Activated gamma-delta T cell treated with Interleukin-2 at 50 U/mL for 16 hours (primary cell): ENCODE measurements at regions not wholly inside any gene's neighbourhood (a gene's known extent, or its start where the extent isn't known, plus 50 kb on each side); places are given as distances from the start of the nearest gene placed in this dataset.

ENCODE experiments used
- DNase-seq: peaks from one replicate; pipeline ENCODE4 v3.0.0-alpha.2; 2020

- DNase-seq, result no peak
Observed at GRCh38 chr15:53397041-53397616, 362.3 kb downstream of the WDR72 start.

DNA sequence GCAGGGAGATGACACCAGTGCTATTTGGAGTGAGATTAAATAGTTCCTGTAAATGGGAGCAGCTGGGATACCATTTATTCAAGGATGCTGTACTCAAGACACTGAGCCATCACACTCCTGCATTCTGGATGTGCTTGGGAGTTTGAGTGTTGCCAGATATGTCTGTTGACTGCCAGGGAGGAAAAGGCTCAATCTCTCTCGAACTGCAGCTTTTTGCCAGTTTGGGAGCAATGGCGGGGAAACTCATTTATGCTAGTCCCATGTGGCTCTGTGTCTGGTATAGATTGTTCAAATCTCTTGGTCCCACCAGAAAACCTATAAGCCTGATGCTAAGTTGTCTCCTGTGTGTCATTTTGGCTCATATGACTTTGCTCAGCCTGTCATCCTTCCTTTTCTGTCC lies 363.6 kb downstream of the WDR72 start:
- no peak for DNase-seq

DNA sequence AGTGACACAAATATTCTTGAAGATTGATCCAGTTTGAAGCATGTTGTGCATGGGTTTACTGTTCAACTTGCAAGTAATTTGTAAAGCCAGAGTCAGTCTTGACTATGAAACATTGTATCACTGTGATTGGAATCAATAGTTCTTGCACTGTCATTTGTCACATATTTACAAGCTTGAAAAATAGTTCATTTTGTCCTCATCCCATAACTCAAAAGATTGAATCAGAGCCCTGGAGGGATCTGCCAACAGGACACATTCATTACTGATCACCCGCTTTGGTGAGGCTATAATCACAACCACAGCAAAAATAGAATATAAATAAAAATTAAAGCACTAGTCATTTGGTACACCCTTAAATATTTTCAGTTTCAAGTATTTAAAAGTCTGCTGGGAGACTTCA lies 368.9 kb downstream of the WDR72 start:
- no peak for DNase-seq

DNA sequence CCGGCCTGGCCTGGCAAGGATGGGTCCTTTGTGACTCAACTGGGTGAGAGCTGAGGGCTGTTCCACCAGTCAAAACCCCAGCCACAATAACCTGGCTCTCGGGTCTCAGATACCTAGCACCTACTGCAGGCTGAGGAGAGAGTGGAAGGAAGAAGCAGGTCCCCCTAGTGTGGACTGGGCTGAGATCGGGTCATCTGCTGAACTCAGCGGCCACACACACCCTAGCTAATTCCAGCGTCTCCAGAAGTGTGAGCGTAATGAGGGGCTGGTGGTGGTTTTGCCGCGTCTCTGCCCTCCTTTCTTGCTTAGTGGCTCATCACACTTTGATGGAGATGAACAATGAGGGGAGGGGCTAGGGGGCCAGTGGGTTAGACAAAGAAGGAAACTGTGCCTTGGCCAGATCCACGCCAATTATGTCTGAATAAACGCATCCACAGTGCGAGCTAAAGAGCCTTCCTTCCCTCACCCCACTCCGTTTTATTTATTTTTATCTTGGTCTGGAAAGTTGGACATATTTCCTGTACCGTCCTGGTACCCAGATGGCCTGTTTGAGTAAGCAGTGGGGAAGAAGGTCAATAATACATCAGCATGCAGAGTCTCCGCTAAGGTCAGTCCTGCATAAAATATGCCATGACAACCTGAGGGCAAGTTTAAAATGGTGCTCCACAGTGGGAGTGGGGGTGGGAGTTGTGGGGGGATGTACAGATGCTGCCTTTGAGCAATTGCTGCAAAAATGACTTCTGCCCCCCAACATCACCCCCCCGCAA lies 370.0 kb downstream of the WDR72 start:
- no peak for DNase-seq

DNA sequence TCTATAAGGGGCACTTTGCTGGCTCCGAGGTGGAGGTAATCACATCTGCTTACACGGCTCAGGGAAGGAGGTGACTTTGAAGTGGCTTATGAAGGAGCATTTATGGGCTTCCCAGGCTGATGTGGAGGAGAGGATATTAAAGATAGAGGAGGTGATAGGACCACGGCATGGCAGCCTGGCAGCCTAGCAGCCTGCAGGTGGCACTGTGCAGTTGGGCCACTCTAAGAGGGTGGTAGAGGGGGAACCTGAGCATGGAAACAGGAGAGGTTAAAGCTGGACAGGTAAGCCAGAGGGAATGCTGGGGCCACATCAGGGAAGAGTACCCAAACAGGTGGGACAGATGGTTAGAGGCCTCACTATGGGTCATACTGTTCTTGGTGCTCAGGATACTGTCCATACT lies 375.0 kb downstream of the WDR72 start:
- DNase-seq, result no peak

DNA sequence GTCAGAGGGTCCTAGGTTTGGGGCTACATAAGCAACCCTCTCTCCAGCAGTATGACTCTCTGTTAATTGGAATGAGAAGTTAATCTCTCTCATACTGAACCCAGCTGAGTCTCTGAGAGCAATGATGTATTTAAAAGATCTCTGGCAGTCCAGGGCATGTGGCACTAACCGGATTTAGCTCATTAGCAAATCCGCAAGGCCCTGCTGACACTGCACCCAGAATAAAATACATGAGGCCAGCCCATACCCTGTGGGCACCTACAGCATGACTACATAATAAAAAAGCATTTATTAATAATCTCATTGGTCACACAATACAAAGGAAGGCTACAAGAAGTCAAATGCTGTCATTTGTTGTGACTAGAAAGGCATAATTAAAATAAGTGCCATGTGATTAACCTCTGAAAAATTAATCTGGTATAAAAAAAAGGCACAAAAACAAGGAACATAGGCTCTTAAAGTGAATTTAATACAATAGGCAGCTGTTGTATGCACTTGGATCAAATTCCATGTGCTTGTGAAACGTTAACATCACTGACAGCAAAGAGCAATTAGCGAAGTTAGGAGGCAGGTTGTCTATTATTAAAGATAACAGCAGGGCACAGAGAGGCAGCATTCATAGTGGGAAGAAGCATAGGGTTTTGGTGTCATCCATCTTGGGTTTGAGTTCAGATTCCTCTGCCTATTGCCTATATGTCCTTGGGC lies 381.2 kb downstream of the WDR72 start:
- no peak for DNase-seq

GRCh38 chr15:53367740-53368139 lies 391.7 kb downstream of the WDR72 start:
- no peak for DNase-seq

GRCh38 chr15:53360881-53361280 lies 398.6 kb downstream of the WDR72 start:
- no peak for DNase-seq

DNA sequence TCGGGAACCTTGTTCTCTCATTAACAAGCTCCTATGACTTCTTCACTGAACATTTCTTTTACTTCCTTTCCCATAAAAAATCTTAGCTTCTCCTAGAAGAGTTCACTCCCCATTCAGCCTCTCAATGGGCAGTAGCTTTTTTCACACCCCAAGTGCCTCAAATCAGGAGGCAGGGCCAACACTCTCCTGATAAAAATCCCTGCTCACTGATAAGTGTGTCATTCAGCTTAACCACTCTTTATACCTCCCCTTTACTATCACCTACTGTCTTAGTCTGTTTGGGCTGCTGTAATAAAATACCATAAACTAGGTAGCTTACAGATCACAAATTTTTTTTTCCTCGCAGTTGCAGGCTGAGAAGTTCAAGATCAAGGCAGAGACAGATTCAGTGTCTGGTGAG lies 400.4 kb downstream of the WDR72 start:
- no peak for DNase-seq

GRCh38 chr15:53354874-53355273 lies 404.6 kb downstream of the WDR72 start:
- DNase-seq, result no peak

DNA sequence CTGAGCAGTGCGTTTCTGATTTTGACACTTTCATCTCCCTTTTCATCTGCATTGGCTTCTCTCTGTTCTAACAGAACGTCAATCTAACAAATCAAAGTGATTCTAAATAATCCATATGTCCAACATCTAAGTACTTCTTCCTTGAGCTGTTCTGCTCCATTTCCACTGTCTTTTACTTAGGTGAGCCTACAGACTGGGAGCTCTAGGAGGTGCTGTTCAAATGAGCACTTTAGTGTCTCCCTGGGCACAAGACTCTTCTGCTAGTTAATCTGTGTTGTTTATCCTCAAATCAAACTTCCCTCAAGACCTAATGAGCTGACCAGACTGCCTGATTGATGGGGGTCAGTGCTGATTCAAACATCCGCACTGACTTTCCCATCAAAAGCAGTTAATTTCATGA lies 408.1 kb downstream of the WDR72 start:
- DNase-seq, result no peak

DNA sequence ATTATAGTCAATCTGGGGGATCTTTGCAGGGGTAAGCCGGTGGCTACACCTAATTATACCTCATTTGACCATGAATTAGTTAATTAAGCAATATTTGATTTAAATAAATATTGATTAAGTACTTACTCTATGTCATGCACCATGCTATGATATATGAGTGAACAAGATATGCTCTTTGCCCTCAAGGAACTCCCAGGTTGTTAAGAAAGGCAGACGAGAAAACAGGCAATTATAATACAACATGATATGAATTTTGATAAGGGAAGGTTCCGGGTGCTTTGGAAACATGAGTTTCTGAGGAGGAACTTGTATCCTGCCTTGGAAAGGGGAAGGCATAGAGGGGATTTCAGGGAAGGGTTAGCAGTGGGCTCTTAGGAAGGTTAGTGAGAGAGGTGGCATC lies 412.9 kb downstream of the WDR72 start:
- DNase-seq, result no peak

DNA sequence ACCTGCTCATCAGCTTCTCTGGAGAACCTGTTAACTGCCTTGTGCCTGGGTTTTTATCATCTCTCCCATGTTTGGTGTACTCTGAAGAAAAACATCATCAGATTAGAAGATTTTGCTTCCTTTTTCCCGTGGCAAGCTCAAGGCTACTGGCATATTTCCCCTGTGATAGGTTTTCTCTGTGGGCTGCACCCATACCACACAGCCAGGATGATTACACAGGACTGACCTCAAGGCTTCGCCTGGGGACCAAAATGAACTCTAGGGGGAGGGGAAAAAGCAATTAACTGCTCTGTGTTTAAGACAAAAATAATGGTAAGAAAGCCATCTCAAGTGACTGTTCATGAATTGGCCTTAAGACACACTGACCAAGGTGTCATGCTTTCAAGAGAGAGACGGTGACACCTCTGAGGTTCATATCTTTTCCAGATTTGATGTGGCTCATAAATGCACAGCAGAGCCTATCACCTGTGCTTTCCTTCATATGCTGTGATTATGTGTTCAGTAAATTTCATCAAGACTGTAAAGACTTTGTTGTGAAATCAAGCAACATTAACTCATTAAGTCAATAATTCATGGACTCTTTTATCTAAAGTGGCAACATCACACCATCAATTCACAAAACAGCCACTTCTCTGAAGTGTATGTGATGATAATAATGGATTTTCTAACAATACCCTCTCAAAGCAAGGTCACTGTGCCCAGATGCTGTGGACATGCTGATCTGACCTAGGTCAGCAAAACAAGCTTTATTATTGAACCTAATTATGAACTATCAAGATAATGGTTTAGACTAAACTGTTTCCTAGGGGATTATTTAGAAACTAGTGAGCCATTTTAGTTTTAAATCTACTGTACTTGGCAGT lies 427.9 kb downstream of the WDR72 start:
- DNase-seq, result no peak

- DNase-seq, result no peak
Observed at GRCh38 chr15:53328341-53328740, 431.1 kb downstream of the WDR72 start.

- DNase-seq, result no peak
Observed at GRCh38 chr15:53324061-53324460, 435.4 kb downstream of the WDR72 start.

- no peak for DNase-seq
Observed at GRCh38 chr15:53323191-53323590, 436.3 kb downstream of the WDR72 start.

DNA sequence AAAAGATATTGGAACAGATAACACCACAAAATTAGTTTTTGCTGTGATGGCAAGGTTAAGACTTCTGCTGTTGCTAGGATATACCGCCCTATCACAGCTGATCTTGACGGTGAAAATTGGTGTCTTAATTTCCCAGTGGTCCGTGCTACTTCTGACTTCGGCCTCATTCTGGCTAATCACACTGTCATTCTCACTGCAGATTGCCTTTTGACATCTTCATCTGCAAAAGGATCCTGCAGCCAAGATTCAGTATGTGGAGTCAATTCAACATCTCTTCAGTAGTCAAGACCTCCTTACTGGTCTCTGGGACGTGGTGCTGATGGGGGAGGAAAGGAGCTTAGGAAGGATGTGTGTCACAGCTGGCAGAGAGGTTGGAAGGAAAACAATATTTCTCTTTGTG lies 438.6 kb downstream of the WDR72 start:
- DNase-seq, result no peak

DNA sequence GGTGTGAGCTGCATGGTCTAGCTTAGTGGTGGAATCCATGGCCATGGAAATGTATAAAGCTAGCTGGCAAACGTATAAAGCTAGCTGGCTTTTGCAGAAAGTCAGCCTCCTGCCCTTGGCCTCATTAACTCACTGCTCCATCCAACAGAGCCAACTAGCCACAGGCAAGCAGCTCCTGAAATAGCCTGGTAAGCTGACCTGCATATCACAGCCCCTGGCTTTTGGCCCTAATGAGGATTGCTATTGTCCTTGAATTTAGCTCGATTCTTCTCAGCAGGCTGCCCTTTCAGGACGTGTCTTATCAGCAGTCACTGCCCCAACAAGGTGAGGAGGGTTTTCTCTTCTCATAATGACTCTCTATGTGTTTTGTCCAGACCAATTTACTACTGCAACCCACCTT lies 446.8 kb downstream of the WDR72 start:
- no peak for DNase-seq

DNA sequence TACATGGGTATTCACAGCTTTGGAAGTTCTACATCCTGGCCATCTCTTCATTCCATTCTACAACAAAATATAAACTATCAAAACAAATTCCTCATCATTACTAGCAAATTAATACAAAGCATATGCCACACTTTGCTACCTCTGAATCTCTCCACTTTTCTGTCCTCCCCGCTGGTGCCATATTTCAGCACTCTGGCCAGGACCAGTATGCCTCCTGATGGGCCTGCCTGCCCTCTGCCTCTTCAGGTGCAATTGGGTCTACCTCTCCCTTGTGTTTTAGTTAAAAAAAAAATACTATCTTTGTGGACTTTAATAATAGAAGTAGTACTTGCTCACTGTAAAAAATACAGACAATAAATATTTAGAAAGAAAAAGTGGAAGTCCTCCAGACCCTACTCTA lies 448.8 kb downstream of the WDR72 start:
- DNase-seq, result no peak

DNA sequence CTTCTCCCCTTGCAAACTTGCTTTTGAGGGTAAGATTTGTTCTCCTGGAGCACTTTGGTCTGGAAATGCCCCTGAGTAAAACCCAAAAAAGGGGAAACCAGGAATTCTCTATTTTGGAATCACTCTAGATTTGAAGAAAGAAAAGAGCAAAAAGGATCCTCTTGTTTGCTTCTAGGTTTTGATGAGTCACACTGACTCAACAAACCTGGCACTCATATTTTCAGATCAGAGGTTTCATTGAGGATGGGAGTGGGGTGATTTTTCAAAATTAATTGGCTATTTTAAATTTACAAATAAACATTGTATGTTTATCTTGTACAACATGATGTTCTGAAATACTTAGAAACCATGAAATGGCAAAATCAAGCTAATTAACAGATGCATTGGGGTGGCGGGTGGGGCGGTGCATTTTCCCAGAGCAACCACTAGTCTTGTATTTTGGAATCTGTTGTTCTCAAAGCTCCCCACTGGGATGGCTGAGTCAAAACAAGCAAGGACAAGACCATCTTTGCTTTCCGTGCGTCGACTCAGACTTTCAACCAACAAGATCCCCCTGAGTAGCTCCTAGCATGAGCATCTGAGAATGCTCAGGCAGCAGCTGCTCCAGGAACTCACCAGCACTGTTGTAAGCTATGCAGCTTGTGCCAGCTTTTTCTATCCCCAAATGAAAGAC lies 451.4 kb downstream of the WDR72 start:
- no peak for DNase-seq

- no peak for DNase-seq
Observed at GRCh38 chr15:53305554-53305953, 453.9 kb downstream of the WDR72 start.

GRCh38 chr15:53305101-53305500 lies 454.4 kb downstream of the WDR72 start:
- no peak for DNase-seq

DNA sequence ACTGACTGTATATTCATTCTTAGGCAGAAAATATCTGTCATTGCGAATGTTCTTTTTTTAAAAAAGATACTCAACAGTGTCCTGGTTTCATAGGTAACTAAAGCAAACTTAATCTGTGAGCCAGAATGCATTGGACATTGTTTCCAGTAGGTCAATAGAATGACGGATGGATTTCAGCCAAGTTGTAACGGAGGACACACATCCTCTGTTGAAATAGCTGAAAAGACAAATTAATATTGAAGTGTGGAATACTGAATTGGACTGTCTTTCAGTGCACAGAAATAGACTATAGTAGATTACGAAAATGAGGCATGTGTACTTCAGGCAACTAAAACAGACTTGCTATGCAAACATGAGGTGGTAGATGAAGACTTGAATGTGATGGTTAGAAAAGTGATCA lies 461.6 kb downstream of the WDR72 start:
- DNase-seq, result no peak
